Lower leg skin (tissue), 3 donors: ENCODE measurements at regions not wholly inside any gene's neighbourhood (a gene's known extent, or its start where the extent isn't known, plus 50 kb on each side); places are given as distances from the start of the nearest gene placed in this dataset.

Source experiments
- CTCF ChIP-seq, 3 donors: fragments of 450-650 bp; IDR thresholded peaks; one replicate each; pipeline ENCODE4 v1.5.1; 2016; ENCODE audit warnings: antibody characterized with exemption in 3 of 3, mild to moderate bottlenecking in 3 of 3, moderate library complexity in 2 of 3
- POLR2A ChIP-seq, 2 donors: fragments of 450-650 bp; IDR thresholded peaks; one replicate each; pipeline ENCODE4 v1.6.1; 2016 to 2017; ENCODE audit warnings: antibody characterized with exemption in 2 of 2, mild to moderate bottlenecking in 1 of 2, moderate library complexity in 1 of 2

- TF ChIP-seq CTCF (IDR thresholded peaks at IDR 0.05), result no peak
- TF ChIP-seq POLR2A (IDR thresholded peaks at IDR 0.05), result no peak
These were observed 76.2 kb upstream of the TMED7 start for GRCh38 chr5:115702025-115702424.
